Nephron progenitor cell (in vitro differentiated cells): ENCODE measurements at regions not wholly inside any gene's neighbourhood (a gene's known extent, or its start where the extent isn't known, plus 50 kb on each side); places are given as distances from the start of the nearest gene placed in this dataset.

Experiments used
- DNase-seq: peaks from one replicate; pipeline ENCODE4 v3.0.0; 2021
- H3K27ac Mint-ChIP-seq: 2 replicates; pipeline ENCODE4 v1.8.0; 2021; ENCODE audit warnings: mild to moderate bottlenecking, moderate library complexity, mixed read lengths
- H3K27me3 Mint-ChIP-seq: 2 replicates; pipeline ENCODE4 v1.8.0; 2021; ENCODE audit warnings: mild to moderate bottlenecking, low read depth, mixed read lengths; ENCODE audit not compliant: poor library complexity
- H3K36me3 Mint-ChIP-seq: 2 replicates; pipeline ENCODE4 v1.8.0; 2021; ENCODE audit warnings: low read depth, mixed read lengths
- H3K4me1 Mint-ChIP-seq: 2 replicates; pipeline ENCODE4 v1.8.0; 2021; ENCODE audit warnings: mixed read lengths
- H3K4me3 Mint-ChIP-seq: 2 replicates; pipeline ENCODE4 v1.8.0; 2021; ENCODE audit warnings: mild to moderate bottlenecking, moderate library complexity, mixed read lengths
- H3K9me3 Mint-ChIP-seq: 2 replicates; pipeline ENCODE4 v1.8.0; 2021; ENCODE audit warnings: mild to moderate bottlenecking, moderate library complexity, mixed read lengths
- CTCF ChIP-seq: fragments of 200-600 bp; sonication (generic); IDR thresholded peaks from 2 replicates; pipeline ENCODE4 v1.5.0; 2021; ENCODE audit warnings: antibody characterized with exemption

- Mint-ChIP-seq H3K4me1 (no peaks in the 10 kb centered on the region), H3K27me3 (no peaks in the 10 kb centered on the region), H3K27ac (no peak overlapping the region), H3K4me3 (no peak overlapping the region), H3K9me3 (no peaks in the 10 kb centered on the region), H3K36me3 (no peaks in the 10 kb centered on the region)
- DNase-seq: no peak
- no peak for TF ChIP-seq CTCF
Measured at GRCh38 chr12:84741031-84741430, 171.6 kb downstream of the SLC6A15 start.

- H3K4me1 Mint-ChIP-seq: no peaks in the 10 kb centered on the region
Measured at GRCh38 chr12:84740602-84741001, 172.0 kb downstream of the SLC6A15 start.

GRCh38 chr12:84738481-84738972 is 174.1 kb downstream of the SLC6A15 start:
- no peaks in the 10 kb centered on the region for H3K9me3 Mint-ChIP-seq
- no peaks in the 10 kb centered on the region for H3K4me1 Mint-ChIP-seq
- H3K27ac Mint-ChIP-seq: peak overlapping the region; percentile 62
- DNase-seq: no peak
- H3K4me3 Mint-ChIP-seq: no peak overlapping the region
- H3K27me3 Mint-ChIP-seq: no peaks in the 10 kb centered on the region
- H3K36me3 Mint-ChIP-seq: no peaks in the 10 kb centered on the region
- no peak for TF ChIP-seq CTCF

More at GRCh38 chr12:84740602-84741001, 172.0 kb downstream of the SLC6A15 start:
- no peak for TF ChIP-seq CTCF
- no peaks in the 10 kb centered on the region for H3K9me3 Mint-ChIP-seq
- DNase-seq: no peak
- H3K4me3 Mint-ChIP-seq: no peak overlapping the region
- no peaks in the 10 kb centered on the region for H3K27me3 Mint-ChIP-seq
- H3K36me3 Mint-ChIP-seq: no peaks in the 10 kb centered on the region
- H3K27ac Mint-ChIP-seq: no peak overlapping the region

- DNase-seq: no peak
- no peaks in the 10 kb centered on the region for H3K9me3 Mint-ChIP-seq
Measured at GRCh38 chr12:84732828-84733340, 179.7 kb downstream of the SLC6A15 start.

GRCh38 chr12:84730561-84731162 is 181.9 kb downstream of the SLC6A15 start:
- Mint-ChIP-seq H3K4me3 (no peak overlapping the region), H3K9me3 (no peaks in the 10 kb centered on the region), H3K27me3 (no peaks in the 10 kb centered on the region), H3K27ac (no peak overlapping the region), H3K36me3 (no peaks in the 10 kb centered on the region), H3K4me1 (peaks cover 11% of the 10 kb centered on the region)
- TF ChIP-seq CTCF: no peak
- DNase-seq: no peak

More at GRCh38 chr12:84732828-84733340, 179.7 kb downstream of the SLC6A15 start:
- H3K27me3 Mint-ChIP-seq: no peaks in the 10 kb centered on the region
- H3K36me3 Mint-ChIP-seq: no peaks in the 10 kb centered on the region
- H3K4me1 Mint-ChIP-seq: peaks cover 7% of the 10 kb centered on the region
- no peak overlapping the region for H3K27ac Mint-ChIP-seq
- no peak for TF ChIP-seq CTCF
- no peak overlapping the region for H3K4me3 Mint-ChIP-seq

- H3K4me3 Mint-ChIP-seq: no peak overlapping the region
- H3K4me1 Mint-ChIP-seq: peaks cover 11% of the 10 kb centered on the region
- H3K9me3 Mint-ChIP-seq: no peaks in the 10 kb centered on the region
- DNase-seq: no peak
- no peak for TF ChIP-seq CTCF
- H3K27me3 Mint-ChIP-seq: no peaks in the 10 kb centered on the region
- H3K36me3 Mint-ChIP-seq: no peaks in the 10 kb centered on the region
- H3K27ac Mint-ChIP-seq: no peak overlapping the region
Measured at GRCh38 chr12:84727961-84728360, 184.6 kb downstream of the SLC6A15 start.
